HG03521 (cell line): ENCODE measurements at regions not wholly inside any gene's neighbourhood (a gene's known extent, or its start where the extent isn't known, plus 50 kb on each side); places are given as distances from the start of the nearest gene placed in this dataset.
"Not testable (repeated sequence)": the region's sequence is repeated elsewhere in the genome, so short reads cannot be mapped to it uniquely, and the experiment has no call there.

Source experiments
- ATAC-seq: cut with Tn5 transposase; IDR thresholded peaks from one replicate; pipeline ENCODE4 v1.9.1; 2021; ENCODE audit warnings: mild to moderate bottlenecking, moderate library complexity; ENCODE audit not compliant: unreplicated experiment

DNA sequence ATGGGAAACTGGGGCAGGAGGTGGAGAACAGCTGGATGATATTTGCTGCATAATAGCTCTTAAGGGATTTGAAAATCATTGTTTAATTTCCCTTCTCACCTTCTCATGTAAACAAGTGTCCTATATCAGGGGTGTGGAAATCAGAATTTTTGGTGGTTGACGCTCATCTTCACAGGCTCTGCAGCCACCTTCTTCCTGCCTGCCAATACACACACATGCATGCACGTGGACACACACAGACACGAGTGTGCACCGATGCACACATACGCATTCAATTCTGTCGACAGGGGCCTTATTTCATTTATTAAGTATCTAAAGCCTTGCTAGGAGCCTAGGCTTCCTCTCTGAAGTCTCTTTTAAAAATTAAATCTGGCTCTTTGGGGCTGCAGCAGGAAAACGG is 349.4 kb upstream of the NCAM1 start:
- ATAC-seq, result no peak

DNA sequence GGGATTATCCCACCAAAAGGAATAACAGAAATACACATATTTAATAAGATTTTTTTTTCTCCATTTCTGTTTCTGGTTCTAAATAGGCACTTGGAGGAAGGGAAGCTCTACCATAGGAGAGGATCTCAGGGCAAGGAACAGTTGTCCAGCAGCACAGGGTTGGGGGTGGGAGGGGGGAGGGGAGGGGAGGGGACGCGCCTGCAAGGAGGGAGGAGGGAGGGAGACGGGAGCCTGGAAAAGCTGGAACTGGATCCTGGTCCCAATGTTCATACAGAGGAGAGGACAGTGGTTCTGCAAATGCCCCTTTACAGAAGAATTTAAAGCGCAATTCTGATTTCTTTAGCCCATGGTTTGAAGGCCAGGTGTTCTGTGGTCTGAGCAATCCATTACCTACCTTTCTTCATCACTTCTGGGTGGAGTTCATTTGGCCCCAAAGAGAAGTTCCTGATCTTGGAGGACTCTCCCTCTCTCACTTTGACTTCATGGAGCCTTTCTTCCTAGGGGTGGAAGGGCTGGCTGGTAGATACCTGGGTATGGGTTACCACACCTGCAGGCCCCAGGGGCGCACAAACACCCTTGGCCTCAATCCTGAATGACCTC is 348.9 kb upstream of the NCAM1 start:
- no peak for ATAC-seq

DNA sequence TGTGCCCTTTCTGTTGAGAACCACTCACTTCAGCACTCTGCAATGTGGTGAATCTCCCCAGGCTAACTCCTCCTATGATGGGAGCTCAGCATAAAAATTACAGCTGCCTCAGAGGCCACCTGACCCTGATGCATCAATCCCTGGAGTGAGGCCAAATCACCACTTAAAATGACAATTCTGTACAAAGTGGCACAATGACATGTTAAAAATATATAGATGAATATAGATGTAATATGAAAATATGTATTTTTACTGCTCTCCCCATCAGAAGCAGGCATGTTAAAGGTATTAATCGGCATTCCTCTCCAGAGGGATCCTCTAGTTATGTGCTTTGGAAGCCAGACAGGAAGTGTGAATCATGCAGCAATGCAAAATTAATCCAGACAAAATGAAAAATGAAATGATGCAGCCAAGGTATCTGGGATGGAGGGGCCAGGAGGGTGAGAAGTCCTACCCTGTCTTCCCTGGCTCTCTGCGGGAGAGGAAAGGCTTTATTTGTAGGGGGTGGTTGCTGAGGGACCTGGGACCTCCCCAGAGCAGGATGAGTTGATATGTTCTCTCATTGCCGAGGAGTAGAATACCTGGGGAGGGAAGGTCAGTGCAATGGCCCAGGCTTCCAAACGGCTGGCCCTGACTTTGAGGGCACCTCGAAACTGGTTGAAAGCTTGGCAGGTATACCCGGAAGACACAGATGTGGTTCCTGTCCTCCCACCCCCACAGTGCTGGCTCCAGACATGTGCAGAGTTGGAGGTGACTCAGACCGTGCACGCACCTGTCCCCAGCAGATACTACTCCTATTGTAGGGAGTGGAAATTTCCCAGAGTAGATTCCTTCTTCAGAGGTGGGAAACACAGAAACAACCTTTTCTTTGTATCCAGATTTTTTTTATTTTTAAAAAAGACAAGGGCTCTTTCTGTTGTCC is 347.9 kb upstream of the NCAM1 start:
- no peak for ATAC-seq

DNA sequence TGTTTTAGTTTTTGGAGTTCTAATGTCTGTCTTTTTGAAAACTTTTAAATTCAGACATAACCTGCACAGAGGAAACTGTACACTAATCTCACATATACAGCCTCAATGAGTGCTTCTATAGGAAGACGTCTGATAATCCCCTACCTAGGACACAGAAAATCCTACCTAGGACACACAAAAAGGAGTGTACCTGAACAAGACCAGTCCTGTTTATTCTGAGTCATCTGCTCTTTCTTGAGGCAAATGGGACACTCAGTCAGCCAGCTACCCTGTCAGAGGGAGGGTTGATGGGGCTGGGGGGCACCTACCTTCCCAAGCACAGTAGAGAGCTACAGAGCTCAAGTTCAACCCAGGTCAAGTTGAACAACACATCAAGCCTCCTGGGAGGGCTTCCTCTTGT is 346.6 kb upstream of the NCAM1 start:
- ATAC-seq, result no peak

DNA sequence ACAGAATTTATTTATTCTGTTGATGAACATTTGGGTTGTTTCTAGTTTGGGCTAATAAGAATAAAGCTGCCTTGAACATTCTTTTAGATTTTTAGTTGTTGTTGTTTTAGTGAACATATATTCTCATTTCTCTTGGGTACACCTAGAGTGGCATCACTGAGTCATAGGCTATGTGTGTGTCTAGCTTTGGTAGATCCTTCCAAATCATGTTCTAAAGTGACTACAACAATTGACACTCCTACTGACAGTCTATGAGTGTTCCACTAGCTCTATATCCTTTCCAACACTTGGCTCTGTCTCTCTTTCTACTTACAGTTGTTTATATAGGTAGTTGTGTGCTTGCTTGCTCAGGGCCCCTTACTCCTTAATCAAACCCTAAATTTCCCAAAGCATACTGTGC is 346.0 kb upstream of the NCAM1 start:
- no peak for ATAC-seq

DNA sequence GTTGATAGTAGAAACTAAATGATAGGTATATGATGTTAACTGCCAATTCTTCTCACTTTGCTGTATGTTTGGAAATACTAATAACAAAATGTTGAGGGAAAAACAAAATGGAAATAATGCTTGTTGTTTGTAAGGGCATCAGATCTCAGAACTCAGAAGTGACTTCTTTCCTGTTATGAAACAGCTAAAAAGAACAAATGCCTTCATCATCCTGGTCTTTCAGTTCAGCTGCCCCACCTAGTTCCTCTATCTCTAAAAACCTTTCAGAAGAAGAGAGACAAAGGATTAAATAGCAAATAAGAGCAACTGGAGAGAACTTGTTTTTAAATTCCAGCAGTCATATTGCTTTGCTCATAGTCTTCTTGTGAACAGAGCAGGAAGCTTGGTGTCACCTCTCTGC is 345.3 kb upstream of the NCAM1 start:
- no peak for ATAC-seq

DNA sequence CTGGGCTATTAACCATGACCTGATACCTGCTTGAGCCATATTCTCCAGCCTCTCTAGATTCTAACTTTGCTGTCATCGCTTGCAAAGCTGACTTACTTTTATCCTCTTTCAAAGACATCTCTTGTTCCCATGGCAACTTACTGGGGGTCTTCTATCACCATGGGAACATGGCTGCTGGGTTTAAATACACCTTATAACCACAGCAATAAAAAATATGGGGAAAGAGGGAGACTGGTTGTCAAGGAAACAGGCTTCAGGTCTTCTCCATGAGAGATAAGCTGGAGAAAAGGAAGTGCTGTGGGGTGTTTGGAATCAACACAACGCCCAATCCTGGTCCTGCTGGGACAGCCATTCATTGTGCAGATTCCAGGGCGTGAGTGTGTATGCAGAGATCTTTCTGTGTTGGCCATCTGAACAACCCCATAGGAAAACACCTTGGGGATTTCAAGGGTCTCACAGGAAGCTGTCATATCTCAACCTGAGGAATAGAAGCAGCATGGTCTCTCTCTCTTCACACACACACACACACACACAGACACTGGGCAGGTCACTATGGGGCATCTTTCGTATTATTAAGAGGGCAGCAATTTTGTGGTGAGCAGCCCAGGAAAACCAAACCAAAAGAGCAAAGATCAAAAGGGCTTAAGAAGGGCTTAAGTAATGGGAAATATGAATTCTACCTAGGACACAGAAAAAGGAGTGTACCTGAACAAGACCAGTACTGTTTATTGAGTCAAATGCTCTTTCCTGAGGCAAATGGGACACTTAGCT is 344.7 kb upstream of the NCAM1 start:
- no peak for ATAC-seq

DNA sequence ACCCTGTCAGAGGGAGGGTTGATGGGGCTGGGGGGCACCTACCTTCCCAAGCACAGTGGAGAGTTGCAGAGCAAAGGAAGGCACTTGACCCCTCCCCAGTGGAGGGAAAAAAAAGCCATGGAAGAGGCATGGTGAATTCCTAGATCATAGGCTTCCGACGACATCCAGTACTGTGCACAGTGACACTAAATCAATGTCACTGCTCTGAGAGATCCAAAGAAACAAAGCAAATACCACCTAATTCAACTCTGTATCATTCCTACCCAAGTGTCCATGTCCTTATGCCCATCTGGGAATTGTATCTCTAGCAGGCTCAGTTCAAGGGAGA is 344.2 kb upstream of the NCAM1 start:
- no peak for ATAC-seq

DNA sequence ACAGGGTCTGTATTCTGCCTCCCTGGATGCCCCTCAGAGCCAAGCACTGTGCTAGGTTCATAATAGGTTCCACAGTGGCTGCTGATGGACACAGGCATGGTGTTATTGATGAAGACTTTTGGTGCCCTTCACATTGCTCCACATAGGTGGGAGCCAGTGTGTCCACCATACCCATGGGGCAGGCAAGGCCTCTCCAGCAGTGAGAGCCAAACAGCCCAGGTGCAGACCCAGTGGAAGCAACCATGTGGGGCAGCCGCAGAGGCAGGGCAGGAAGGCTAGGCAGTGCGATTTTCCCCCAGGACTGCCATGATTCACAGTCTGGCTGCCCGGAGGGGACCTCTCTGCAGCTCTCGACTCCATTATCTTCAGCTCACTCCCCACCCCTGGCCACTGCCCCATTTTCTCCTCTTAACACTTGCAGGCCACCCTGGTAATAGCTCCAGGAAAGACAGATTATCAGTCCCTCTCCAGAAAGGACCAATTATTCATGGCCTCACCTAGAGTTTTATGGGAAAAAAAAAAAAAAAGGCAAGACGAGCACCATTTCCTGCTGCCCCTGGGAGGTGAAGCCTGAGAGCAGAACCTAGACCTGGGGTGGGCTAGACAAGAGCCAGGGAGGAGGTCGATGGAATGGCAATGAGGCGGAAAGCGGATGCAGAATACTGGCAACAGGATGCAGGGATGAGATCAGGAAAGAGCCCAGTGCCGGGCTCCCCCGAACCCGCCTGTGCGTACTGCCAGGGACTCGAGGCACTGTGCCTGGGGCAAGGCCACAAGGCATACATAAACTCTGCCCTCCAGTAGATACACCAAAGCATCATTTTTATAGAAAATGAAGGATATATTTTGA is 343.0 kb upstream of the NCAM1 start:
- ATAC-seq, result no peak

DNA sequence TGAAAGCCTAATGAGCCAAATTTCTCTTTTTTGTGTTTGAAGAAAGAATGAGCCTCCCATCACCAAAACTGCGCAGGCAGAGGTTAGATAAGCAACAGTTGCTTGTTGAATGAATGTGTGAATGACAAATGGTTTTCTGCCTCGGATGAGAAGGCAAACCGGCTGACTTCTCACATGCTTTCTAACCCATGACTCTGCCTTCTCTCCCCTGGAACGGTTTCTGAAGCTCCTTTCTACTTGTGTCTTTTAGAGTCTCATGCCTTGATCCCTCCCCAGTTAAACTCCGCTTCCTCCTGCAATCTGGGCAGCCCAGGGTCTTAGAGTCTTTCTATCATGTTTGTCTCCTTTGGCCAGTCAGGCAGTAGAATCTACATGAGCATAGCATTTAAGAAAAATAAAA is 342.1 kb upstream of the NCAM1 start:
- ATAC-seq, result no peak

DNA sequence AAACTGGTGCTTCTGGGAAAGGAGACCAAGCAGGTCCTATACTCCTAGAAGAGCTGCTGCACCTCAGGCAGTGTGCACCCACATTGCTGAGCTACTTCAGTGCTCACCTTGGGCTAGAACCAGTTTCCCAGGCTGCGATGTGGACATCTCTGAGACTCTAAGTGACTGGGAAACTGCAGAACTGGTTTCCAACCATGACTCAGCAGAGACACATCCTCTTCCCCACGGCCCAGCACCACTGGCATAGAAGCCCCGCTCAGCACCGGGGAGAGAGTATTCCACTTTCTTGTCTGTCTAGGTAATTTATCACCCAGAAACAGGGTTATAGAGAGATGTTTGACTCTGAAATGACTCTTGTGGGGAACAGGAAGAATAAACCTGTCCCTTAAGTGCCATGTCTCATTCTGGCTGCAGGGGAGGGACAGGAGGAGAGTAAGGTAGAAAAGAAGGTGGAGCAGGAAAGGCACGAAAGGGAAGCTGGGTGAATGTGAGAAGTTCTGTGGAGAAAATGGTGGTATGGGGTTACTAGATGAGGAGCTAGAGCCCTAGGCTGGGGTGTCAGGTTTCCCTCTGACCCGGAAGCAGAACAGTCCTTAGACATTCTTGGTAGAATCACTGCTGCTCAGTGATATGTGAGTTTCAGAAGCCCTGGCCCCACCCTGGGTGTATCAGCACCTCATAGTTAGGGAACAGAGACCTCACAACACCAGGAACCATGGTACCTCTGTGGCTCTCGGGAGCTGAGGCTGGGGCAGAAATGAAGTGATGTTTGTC is 340.4 kb upstream of the NCAM1 start:
- no peak for ATAC-seq

DNA sequence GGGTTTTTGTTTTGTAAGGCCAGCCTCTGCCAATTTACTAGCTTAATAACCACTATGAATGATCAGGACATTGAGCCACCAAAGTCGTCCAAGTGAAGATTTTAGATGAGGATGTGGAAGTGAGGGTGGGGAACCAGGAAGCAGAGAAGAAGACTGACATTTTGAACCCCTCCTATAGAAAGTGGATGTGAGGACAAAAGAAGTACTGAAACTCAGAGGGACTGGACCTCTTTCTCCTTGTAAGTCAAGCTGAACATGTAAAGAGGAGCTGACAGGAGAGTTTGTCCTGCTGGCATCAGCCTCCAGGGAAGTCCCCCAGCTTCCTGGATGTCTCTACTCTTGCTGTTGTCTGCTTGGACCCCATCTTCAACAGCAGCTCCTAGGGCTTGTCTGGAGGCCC is 338.2 kb upstream of the NCAM1 start:
- no peak for ATAC-seq

DNA sequence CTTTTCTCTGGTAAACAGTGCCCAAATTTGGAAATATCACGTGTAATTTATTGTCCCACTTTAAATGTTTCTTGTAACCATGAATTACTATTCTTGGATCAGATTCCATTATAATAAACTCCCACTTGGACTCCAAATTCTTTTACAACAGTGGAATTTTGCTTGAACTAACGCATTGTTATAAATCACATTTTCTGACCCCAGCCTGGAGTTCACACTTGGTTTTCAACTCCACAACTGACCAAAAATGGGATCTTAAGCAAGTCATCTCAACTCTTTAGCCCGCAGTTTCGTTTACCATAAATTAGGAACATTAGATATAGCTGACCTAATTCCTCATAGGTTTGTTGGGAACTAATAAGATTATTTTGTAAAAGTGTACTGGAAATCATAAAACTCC is 336.8 kb upstream of the NCAM1 start:
- ATAC-seq, result no peak

DNA sequence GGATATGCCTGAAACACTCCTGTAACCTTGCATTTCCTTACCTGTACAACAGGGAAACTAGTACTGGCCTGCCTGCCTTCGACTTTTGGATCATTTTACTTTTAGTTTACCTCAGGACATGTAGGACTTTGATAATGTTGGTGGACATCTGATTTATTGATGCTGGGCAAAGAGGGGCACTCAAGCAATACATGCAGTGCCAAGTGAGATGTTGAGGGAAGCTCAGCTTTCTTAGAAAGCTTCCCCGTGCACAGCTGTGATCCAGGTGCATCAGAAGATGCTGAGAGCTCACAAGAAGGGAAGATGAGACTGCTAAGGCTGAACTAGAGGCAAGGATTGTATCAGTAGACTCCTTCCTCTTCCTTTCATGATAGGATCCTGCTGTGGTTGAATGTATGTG is 336.2 kb upstream of the NCAM1 start:
- ATAC-seq, result not testable (repeated sequence)

DNA sequence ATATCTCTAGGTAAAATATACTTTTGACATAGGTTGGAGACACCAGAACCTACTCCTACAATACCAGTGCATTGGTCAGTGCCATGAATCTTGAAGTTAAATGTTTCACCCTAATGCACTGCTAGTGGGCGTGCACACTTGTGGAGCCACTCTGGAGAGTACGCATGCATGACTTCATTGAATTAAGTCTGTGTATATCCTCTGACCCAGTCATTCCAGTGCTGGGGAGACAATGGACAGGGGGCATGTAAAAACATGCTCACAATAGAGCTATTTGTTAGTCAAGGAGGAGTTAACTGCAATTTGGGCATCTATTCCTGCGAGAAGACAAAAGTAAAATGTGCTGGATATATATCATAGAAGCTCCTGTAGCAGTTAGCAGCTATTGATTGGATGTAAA is 335.4 kb upstream of the NCAM1 start:
- ATAC-seq, result no peak

DNA sequence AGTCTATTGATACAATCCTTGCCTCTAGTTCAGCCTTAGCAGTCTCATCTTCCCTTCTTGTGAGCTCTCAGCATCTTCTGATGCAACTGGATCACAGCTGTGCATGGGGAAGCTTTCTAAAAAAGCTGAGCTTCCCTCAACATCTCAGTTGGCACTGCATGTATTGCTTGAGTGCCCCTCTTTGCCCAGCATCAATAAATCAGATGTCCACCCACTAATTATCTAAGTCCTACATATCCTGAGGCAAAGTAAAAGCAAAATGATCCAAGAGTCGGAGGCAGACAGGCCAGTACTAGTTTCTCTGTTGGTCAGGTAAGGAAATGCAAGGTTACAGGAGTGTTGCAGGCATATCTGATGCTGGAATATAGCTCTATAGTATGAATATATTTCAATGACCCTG is 334.5 kb upstream of the NCAM1 start:
- ATAC-seq, result no peak

DNA sequence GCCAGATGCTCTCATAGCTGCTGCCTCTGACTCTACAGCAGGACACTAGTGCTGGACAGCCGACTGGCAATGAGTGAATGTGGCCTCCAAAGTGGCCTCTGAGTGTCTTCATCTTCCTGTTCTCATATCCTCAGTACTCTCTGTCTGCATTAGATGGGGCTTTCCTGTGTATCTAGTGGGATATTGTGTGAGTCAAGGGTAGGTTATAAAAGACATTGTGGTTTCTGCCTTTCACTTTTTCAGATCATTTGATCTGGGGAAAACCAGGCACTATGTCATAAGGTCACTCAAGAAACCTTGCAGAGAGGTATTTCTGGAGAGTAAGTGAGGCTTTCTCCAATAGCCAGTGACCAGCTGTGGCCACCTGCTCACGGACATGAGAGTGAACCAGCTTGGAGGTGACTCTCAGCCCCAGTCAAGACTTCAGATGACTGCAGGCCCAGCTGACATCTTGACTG is 333.6 kb upstream of the NCAM1 start:
- peak; percentile 50 for ATAC-seq

DNA sequence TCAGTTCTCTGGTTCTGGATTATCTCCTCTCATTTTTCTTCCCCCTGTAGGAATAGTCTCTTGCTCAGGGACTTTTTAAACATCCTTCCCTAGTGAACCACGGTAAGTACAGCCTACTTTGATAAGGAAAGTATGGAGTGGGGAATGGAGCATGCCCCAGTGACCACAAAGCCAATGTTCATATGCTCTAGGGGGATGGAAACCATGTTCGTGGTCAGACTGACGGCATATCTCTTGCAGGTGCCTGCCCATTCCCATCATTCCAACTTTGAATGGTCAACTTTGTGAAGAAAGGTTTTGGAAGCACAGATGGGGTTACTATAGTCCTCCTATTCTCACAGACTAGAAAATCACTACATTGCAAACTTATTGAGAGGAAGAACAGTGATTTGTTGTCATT is 332.5 kb upstream of the NCAM1 start:
- no peak for ATAC-seq

DNA sequence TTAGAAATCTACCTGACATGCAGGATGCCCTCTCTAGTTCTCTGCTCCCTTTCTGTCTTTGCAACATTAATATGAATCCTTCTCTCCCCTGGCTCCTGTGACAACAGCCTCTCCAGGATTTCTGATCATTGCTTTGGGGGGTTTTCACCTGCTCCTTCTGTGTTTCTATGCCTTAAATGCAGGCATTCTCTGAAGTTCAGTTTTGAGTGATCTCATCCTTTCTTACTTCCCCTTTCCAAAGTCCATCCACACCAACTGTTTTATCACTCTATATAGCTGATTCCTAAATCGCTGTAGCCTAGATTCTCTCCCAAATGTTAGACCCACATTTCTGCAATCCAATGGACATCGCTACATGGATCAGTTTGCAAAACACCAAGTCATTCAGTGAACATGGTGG is 330.7 kb upstream of the NCAM1 start:
- no peak for ATAC-seq

DNA sequence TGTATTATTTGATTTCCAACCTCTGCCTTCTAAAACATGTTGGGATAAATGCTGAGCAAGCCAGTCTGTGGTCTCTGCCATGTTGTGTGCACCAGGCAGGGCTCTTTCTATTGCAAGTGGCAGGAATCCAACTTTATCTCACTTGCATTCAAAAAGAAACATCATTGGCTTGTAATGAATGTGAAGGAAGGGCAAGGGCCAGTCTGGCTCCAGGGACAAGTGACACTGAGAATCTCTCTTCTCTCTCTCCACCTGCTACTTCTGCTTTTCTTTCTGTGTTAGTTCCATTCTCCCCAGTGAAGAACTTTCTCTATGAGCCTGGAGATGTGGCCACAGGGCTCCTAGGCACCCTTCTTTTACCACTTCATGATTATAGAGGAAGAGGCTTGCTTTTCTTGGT is 329.9 kb upstream of the NCAM1 start:
- ATAC-seq, result no peak
